Stomach (tissue), 4 donors: ENCODE measurements at regions not wholly inside any gene's neighbourhood (a gene's known extent, or its start where the extent isn't known, plus 50 kb on each side); places are given as distances from the start of the nearest gene placed in this dataset.

Experiments
- CTCF ChIP-seq, 7 experiments: fragments of 450-650 bp in 4 of 7; fragments of 200-600 bp in 3 of 7; sonication (generic) in 3 of 7; IDR thresholded peaks; one replicate each; pipeline ENCODE4 v1.5.1; 2016 to 2019; ENCODE audit warnings: antibody characterized with exemption in 7 of 7, control low read depth in 2 of 7, mild to moderate bottlenecking in 1 of 7
- POLR2A ChIP-seq, 4 donors: fragments of 450-650 bp; IDR thresholded peaks; one replicate each; pipeline ENCODE4 v1.6.1; 2016; ENCODE audit warnings: antibody characterized with exemption in 4 of 4, control low read depth in 2 of 4, mild to moderate bottlenecking in 1 of 4, moderate library complexity in 1 of 4
- POLR2AphosphoS5 ChIP-seq, 3 donors: sonication (generic); formaldehyde crosslinking; IDR thresholded peaks; one replicate each; pipeline ENCODE4 v1.6.1; 2016; ENCODE audit warnings: antibody characterized with exemption in 3 of 3

DNA sequence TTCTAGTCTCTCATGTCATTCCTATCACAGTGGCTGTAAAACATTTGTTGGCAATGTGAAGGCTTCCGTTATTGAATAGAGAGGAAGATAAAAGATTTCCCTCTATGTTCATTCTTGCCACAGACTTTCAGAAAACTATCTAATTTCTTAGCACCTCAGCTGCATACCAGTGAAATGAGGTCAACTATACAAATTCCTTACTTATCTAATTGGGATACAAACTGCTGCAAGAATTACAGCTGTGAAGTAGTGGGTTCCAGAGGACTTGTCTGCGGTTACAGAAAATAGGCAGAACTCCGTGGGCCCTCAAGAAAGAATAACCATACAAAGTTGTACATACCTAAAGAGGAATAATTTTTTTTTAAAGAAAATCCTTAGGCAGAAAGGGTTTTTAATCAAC is 175.8 kb downstream of the PPP1R2C start:
- TF ChIP-seq CTCF (IDR thresholded peaks at IDR 0.05): no peak
- TF ChIP-seq POLR2A (IDR thresholded peaks at IDR 0.05): no peak
- TF ChIP-seq POLR2AphosphoS5 (IDR thresholded peaks at IDR 0.05): no peak
